Endothelial cell of umbilical vein (primary cell): ENCODE measurements at regions not wholly inside any gene's neighbourhood (a gene's known extent, or its start where the extent isn't known, plus 50 kb on each side); places are given as distances from the start of the nearest gene placed in this dataset.

ENCODE experiments used
- MYC ChIP-seq: IDR thresholded peaks from one replicate; pipeline ENCODE4 v1.6.1; 2011; ENCODE audit warnings: mild to moderate bottlenecking, low read depth, low read length
- TF ChIP-seq, protein P1 (sequence below), 2 donors: IDR thresholded peaks; 1 replicate in 1 of 2; 2 replicates in 1 of 2; pipeline ENCODE4 v1.5.1; 2011; ENCODE audit warnings: low read length in 2 of 2, mild to moderate bottlenecking in 2 of 2, moderate library complexity in 2 of 2, control low read depth in 1 of 2, inconsistent platforms in 1 of 2, low read depth in 1 of 2; ENCODE audit not compliant: insufficient read depth in 1 of 2; ENCODE audit errors: extremely low read depth in 1 of 2

DNA sequence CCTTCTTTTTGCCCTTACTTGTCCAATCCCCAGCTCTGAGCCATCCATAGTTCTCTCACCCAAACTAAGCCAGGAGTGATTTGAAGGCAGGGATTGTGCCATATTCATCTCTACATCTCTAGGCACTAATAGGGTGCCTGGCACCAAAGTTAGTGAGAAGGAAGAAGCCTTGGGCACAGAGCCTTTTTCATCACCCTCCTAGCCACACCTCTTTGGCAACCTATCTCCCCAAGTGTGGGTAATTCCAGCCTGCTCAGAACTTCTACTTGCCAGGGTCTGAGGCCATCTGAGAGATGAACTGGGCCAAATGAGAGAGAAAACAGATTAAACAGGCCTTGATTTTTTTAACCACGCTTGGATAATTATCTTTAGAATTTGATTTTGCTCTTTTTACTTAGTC, 61.3 kb downstream of the PHLDA1 start:
- TF ChIP-seq, protein P1, sequence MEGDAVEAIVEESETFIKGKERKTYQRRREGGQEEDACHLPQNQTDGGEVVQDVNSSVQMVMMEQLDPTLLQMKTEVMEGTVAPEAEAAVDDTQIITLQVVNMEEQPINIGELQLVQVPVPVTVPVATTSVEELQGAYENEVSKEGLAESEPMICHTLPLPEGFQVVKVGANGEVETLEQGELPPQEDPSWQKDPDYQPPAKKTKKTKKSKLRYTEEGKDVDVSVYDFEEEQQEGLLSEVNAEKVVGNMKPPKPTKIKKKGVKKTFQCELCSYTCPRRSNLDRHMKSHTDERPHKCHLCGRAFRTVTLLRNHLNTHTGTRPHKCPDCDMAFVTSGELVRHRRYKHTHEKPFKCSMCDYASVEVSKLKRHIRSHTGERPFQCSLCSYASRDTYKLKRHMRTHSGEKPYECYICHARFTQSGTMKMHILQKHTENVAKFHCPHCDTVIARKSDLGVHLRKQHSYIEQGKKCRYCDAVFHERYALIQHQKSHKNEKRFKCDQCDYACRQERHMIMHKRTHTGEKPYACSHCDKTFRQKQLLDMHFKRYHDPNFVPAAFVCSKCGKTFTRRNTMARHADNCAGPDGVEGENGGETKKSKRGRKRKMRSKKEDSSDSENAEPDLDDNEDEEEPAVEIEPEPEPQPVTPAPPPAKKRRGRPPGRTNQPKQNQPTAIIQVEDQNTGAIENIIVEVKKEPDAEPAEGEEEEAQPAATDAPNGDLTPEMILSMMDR (IDR thresholded peaks at IDR 0.05; ENCODE audit: extremely low read depth in 1 of 2, insufficient read depth in 1 of 2, low read depth in 1 of 2, low read length in 2 of 2) = no peak
- TF ChIP-seq MYC = no peak
